Stimulated activated naive CD4-positive, alpha-beta T cell treated with Interleukin-2 at 50 U/mL for 16 hours (primary cell): ENCODE measurements at regions not wholly inside any gene's neighbourhood (a gene's known extent, or its start where the extent isn't known, plus 50 kb on each side); places are given as distances from the start of the nearest gene placed in this dataset.

Source experiments
- DNase-seq: peaks from one replicate; lab custom pipeline; 2025; lab: John Stamatoyannopoulos, UW

GRCh38 chr22:48640890-48641841, 1186.5 kb downstream of the BRD1 start:
- DNase-seq = no peak

GRCh38 chr22:48639896-48640748, 1187.6 kb downstream of the BRD1 start:
- no peak for DNase-seq

- no peak for DNase-seq
Measured at GRCh38 chr22:48639021-48639795, 1188.5 kb downstream of the BRD1 start.

- no peak for DNase-seq
Measured at GRCh38 chr22:48637231-48637630, 1190.4 kb downstream of the BRD1 start.

GRCh38 chr22:48636746-48637145, 1190.9 kb downstream of the BRD1 start:
- no peak for DNase-seq

- no peak for DNase-seq
Measured at GRCh38 chr22:48635816-48636215, 1191.9 kb downstream of the BRD1 start.

GRCh38 chr22:48635031-48635430, 1192.6 kb downstream of the BRD1 start:
- DNase-seq = no peak

- DNase-seq = no peak
Measured at GRCh38 chr22:48633996-48634836, 1193.5 kb downstream of the BRD1 start.

GRCh38 chr22:48632646-48633246, 1194.9 kb downstream of the BRD1 start:
- no peak for DNase-seq

- no peak for DNase-seq
Measured at GRCh38 chr22:48631288-48631863, 1196.3 kb downstream of the BRD1 start.

GRCh38 chr22:48630848-48631247, 1196.8 kb downstream of the BRD1 start:
- DNase-seq = no peak

GRCh38 chr22:48630433-48630754, 1197.3 kb downstream of the BRD1 start:
- no peak for DNase-seq

GRCh38 chr22:48629631-48630432, 1197.8 kb downstream of the BRD1 start:
- no peak for DNase-seq

- DNase-seq = no peak
Measured at GRCh38 chr22:48628891-48629543, 1198.7 kb downstream of the BRD1 start.

- no peak for DNase-seq
Measured at GRCh38 chr22:48627966-48628365, 1199.7 kb downstream of the BRD1 start.

- no peak for DNase-seq
Measured at GRCh38 chr22:48627203-48627602, 1200.5 kb downstream of the BRD1 start.

GRCh38 chr22:48624401-48624800, 1203.3 kb downstream of the BRD1 start:
- DNase-seq = no peak

GRCh38 chr22:48622891-48623545, 1204.7 kb downstream of the BRD1 start:
- DNase-seq = no peak

- no peak for DNase-seq
Measured at GRCh38 chr22:48621085-48621484, 1206.6 kb downstream of the BRD1 start.
